RPMI8226 (cell line): ENCODE measurements at regions not wholly inside any gene's neighbourhood (a gene's known extent, or its start where the extent isn't known, plus 50 kb on each side); places are given as distances from the start of the nearest gene placed in this dataset.

ENCODE experiments used
- DNase-seq: peaks from one replicate; pipeline ENCODE4 v3.0.0-alpha.2; 2015

DNA sequence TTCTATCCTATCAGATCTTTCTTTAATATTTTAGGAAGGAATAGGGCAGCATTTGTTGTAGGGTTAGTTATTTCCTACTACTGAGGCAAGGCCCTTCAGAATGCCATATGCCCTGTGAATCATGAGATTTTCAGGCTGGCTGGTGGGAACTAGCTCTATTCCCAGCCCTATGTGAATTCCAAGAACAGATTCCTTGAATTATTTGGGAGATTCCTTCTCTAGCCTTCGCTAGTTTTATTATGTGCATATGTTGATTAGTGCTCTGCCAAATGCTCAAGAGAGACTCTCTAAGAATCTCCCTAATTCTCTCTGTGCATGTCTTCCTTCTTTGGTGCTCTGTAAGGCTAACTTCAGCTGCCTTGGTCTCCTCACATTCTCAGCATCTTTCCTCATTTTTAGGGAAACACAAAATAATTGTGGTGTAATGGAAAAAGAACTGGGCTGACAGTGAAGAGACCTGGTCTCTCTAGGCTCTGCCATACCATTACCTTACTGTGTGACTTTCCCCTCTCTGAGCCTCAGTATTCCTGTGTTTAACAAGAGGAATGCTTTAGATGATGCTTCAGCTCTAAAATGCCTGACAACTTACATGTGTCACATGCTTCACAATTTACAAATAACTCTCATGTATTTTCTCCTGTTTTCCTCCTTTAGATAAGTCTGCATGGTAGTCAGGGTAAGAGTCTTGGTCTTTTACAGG, 79.7 kb downstream of the VMA21 start:
- DNase-seq, result no peak

GRCh38 chrX:151478058-151478457, 81.1 kb downstream of the VMA21 start:
- DNase-seq, result no peak

DNA sequence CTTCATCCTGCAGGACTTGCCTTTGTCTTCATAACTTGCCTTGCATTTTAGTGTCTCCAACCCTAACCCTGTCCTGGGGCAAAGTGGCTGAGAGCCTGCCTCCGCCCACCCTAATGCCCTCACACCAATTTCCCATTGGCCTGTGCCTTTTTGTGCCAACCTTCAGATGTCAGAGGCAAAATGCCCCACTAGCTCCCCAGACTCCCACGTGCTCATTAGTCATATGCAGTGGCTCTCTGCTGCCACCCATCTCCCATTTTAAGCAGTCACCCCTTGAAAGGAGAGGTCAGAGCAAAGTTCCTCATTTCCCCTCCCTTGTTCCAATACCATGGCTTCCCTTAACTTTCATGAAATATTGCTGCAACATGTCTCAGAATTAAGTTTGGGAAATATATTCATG, 74.8 kb upstream of the PASD1 start:
- DNase-seq, result peak; percentile 39

DNA sequence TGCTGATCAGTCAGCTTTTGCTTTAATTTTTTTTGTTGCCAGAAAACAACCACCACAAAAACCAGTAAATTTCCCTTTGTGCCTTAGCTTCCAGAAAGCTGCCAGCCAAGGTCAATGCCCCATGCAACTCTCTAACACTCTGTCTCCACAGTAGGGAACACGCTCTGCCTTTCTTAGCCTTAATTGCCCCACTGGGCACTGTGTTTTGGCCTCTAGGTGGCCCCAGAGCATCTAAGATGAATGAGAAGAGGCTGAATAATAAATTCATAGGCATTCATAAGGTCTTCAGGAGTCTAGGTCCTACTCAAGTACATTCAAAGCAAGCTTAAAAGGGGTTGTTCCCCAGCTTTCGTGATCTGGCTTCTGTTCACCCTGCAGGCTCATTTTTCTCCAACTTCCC, 57.7 kb upstream of the PASD1 start:
- peak; percentile 20 for DNase-seq

- no peak for DNase-seq
Observed at GRCh38 chrX:151510203-151510602, 53.3 kb upstream of the PASD1 start.

GRCh38 chrX:151513472-151513871, 50.0 kb upstream of the PASD1 start:
- DNase-seq, result no peak
